SK-N-SH treated with all-trans-retinoic acid at 6 μM for 48 hours (cell line): ENCODE measurements at regions not wholly inside any gene's neighbourhood (a gene's known extent, or its start where the extent isn't known, plus 50 kb on each side); places are given as distances from the start of the nearest gene placed in this dataset.

Source experiments
- ATAC-seq: fragments of 200-7000 bp; cut with Tn5 transposase; 3 replicates; pipeline ENCODE4 v1.9.1; 2020; ENCODE audit warnings: mild to moderate bottlenecking, moderate library complexity
- BACH2 ChIP-seq: fragments of 250-450 bp; sonication (Bioruptor Pico); IDR thresholded peaks from 2 replicates; pipeline ENCODE4 v1.9.0; 2021; ENCODE audit warnings: mild to moderate bottlenecking, borderline replicate concordance
- CREB5 ChIP-seq: fragments of 250-450 bp; sonication (Bioruptor Pico); IDR thresholded peaks from 2 replicates; pipeline ENCODE4 v1.5.1; 2020; ENCODE audit warnings: low read depth, mild to moderate bottlenecking, moderate library complexity
- CSRNP3 ChIP-seq: fragments of 250-450 bp; sonication (Bioruptor Pico); IDR thresholded peaks from 2 replicates; pipeline ENCODE4 v1.5.1; 2021; ENCODE audit warnings: mild to moderate bottlenecking, moderate library complexity
- ESRRG ChIP-seq: fragments of 250-450 bp; sonication (Bioruptor Pico); IDR thresholded peaks from 2 replicates; pipeline ENCODE4 v1.6.1; 2021; ENCODE audit warnings: mild to moderate bottlenecking
- GLIS3 ChIP-seq: fragments of 250-450 bp; sonication (Bioruptor Pico); IDR thresholded peaks from 2 replicates; pipeline ENCODE4 v1.5.0; 2020; ENCODE audit warnings: mild to moderate bottlenecking, moderate library complexity
- OSR1 ChIP-seq: fragments of 250-450 bp; sonication (Bioruptor Pico); IDR thresholded peaks from 2 replicates; pipeline ENCODE4 v1.8.0; 2022; ENCODE audit warnings: moderate library complexity, mild to moderate bottlenecking, inconsistent platforms
- PPARA ChIP-seq: fragments of 250-450 bp; sonication (Bioruptor Pico); IDR thresholded peaks from 2 replicates; pipeline ENCODE4 v1.5.0; 2020; ENCODE audit warnings: mild to moderate bottlenecking, borderline replicate concordance
- RARB ChIP-seq: fragments of 250-450 bp; sonication (Bioruptor Pico); IDR thresholded peaks from 2 replicates; pipeline ENCODE4 v1.8.0; 2021; ENCODE audit warnings: mild to moderate bottlenecking, moderate library complexity
- SNAI2 ChIP-seq: fragments of 250-450 bp; sonication (Bioruptor Pico); IDR thresholded peaks from 2 replicates; pipeline ENCODE4 v1.5.0; 2020; ENCODE audit warnings: mild to moderate bottlenecking, moderate library complexity
- TCF4 ChIP-seq: fragments of 250-450 bp; sonication (Bioruptor Pico); IDR thresholded peaks from 2 replicates; pipeline ENCODE4 v1.8.0; 2021; ENCODE audit warnings: mild to moderate bottlenecking, moderate library complexity, borderline replicate concordance
- TOX ChIP-seq: fragments of 250-450 bp; sonication (Bioruptor Pico); IDR thresholded peaks from 2 replicates; pipeline ENCODE4 v1.8.0; 2021; ENCODE audit warnings: mild to moderate bottlenecking, moderate library complexity, borderline replicate concordance
- TSHZ2 ChIP-seq: fragments of 250-450 bp; sonication (Bioruptor Pico); IDR thresholded peaks from 2 replicates; pipeline ENCODE4 v1.5.0; 2020; ENCODE audit warnings: mild to moderate bottlenecking, moderate library complexity
- ZFP3 ChIP-seq: fragments of 250-450 bp; sonication (Bioruptor Pico); IDR thresholded peaks from 2 replicates; pipeline ENCODE4 v1.5.0; 2020; ENCODE audit warnings: mild to moderate bottlenecking, moderate library complexity
- ZNF565 ChIP-seq: fragments of 450-650 bp; formaldehyde crosslinking; conservative IDR thresholded peaks from 2 replicates; pipeline ENCODE4 v1.5.0; 2020; ENCODE audit warnings: low read depth, mild to moderate bottlenecking, moderate library complexity
- ZNF70 ChIP-seq: fragments of 450-650 bp; formaldehyde crosslinking; IDR thresholded peaks from 2 replicates; pipeline ENCODE4 v1.5.0; 2020; ENCODE audit warnings: mild to moderate bottlenecking, moderate library complexity
- ZNF8 ChIP-seq: fragments of 450-650 bp; formaldehyde crosslinking; IDR thresholded peaks from 2 replicates; pipeline ENCODE4 v1.5.0; 2020; ENCODE audit warnings: mild to moderate bottlenecking, moderate library complexity
- TF ChIP-seq, protein P1 (sequence below): fragments of 250-450 bp; sonication (Bioruptor Pico); IDR thresholded peaks from 2 replicates; pipeline ENCODE4 v1.8.0; 2021; ENCODE audit warnings: low read depth, mild to moderate bottlenecking, moderate library complexity, borderline replicate concordance

GRCh38 chr15:99447497-99448371 is 118.0 kb upstream of the MEF2A start (continued):
- TF ChIP-seq BACH2 (CRISPR knock-in tag) = no peak
- TF ChIP-seq SNAI2 (CRISPR knock-in tag) = no peak
- TF ChIP-seq, protein P1, sequence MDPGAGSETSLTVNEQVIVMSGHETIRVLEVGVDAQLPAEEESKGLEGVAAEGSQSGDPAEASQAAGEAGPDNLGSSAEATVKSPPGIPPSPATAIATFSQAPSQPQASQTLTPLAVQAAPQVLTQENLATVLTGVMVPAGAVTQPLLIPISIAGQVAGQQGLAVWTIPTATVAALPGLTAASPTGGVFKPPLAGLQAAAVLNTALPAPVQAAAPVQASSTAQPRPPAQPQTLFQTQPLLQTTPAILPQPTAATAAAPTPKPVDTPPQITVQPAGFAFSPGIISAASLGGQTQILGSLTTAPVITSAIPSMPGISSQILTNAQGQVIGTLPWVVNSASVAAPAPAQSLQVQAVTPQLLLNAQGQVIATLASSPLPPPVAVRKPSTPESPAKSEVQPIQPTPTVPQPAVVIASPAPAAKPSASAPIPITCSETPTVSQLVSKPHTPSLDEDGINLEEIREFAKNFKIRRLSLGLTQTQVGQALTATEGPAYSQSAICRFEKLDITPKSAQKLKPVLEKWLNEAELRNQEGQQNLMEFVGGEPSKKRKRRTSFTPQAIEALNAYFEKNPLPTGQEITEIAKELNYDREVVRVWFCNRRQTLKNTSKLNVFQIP (CRISPR knock-in tag) = no peak
- TF ChIP-seq, all 23 proteins: peak for 0

DNA sequence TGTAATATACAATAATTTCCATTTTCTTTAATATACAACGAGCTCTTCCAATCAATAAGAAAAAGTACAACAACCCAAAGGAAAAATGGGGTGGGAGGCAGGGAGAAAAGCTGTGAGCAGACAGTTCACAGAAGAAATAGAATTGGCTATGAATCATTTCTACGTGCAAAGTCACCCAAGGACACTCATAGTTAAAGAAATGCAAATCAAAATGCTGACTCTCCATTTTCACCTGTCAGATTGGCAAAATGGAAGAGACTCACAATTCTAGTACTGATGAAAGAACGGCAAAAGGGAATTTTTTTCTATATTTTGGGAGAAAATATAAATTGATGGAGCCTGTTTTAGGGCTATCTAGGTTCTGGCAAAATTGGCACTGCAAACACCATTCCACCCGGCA is 116.3 kb upstream of the MEF2A start:
- TF ChIP-seq ZFP3 (CRISPR knock-in tag) (no peak), GLIS3 (CRISPR knock-in tag) (no peak), TOX (CRISPR knock-in tag) (no peak), PPARA (CRISPR knock-in tag) (no peak), BACH2 (CRISPR knock-in tag) (no peak), OSR1 (CRISPR knock-in tag) (no peak), CREB5 (CRISPR knock-in tag) (no peak), SNAI2 (CRISPR knock-in tag) (no peak), ZNF565 (no peak), ZNF70 (CRISPR knock-in tag) (no peak), CSRNP3 (CRISPR knock-in tag) (no peak), RARB (no peak)
- ATAC-seq = peak; percentile 29; the same call in 1 of the 3 replicates

GRCh38 chr15:99450896-99451358 is 114.9 kb upstream of the MEF2A start:
- TF ChIP-seq CREB5 (CRISPR knock-in tag) (no peak), TOX (CRISPR knock-in tag) (no peak), ESRRG (CRISPR knock-in tag) (no peak), ZNF8 (CRISPR knock-in tag) (no peak), CSRNP3 (CRISPR knock-in tag) (no peak), GLIS3 (CRISPR knock-in tag) (no peak), TCF4 (CRISPR knock-in tag) (no peak), TSHZ2 (CRISPR knock-in tag) (no peak), OSR1 (CRISPR knock-in tag) (no peak), ZNF70 (CRISPR knock-in tag) (no peak)
- ATAC-seq = no peak
